ENCODE measurements at regions not wholly inside any gene's neighbourhood (a gene's known extent, or its start where the extent isn't known, plus 50 kb on each side); places are given as distances from the start of the nearest gene placed in this dataset.

GRCh38 chr2:16071039-16071864 lies 130.9 kb downstream of the MYCN start:
- no peak for ATAC-seq
- no peaks in the 10 kb centered on the region for H3K9me3 ChIP-seq
- no peak overlapping the region for H3K4me3 ChIP-seq
- H3K4me1 ChIP-seq: no peaks in the 10 kb centered on the region
- H3K36me3 ChIP-seq: no peaks in the 10 kb centered on the region
- H3K27ac ChIP-seq: peak overlapping the region in 1 of 4 donors; percentile 47
- no peaks in the 10 kb centered on the region for H3K27me3 ChIP-seq
- TF ChIP-seq EP300 (IDR thresholded peaks at IDR 0.05): no peak
- TF ChIP-seq POLR2A (IDR thresholded peaks at IDR 0.05): no peak
- TF ChIP-seq POLR2AphosphoS5 (IDR thresholded peaks at IDR 0.05): no peak
- no peak for TF ChIP-seq CTCF (IDR thresholded peaks at IDR 0.05)
- 94% methylated on average over 4 to 7 of the region's 14 CpGs for WGBS, 2 donors (ENCODE audit: low coverage in 1 of 2)

- Histone ChIP-seq H3K27ac (peak overlapping the region in 3 of 4 donors; percentile 32 to 47 (median 43)), H3K4me1 (no peaks in the 10 kb centered on the region), H3K36me3 (no peaks in the 10 kb centered on the region), H3K9me3 (no peaks in the 10 kb centered on the region), H3K4me3 (no peak overlapping the region), H3K27me3 (no peaks in the 10 kb centered on the region)
- ATAC-seq: no peak
- no peak for TF ChIP-seq POLR2AphosphoS5 (IDR thresholded peaks at IDR 0.05)
- WGBS, 2 donors (ENCODE audit: low coverage in 1 of 2): 25 to 100% methylated on average over 1 to 2 of the region's 6 CpGs
These were observed 130.3 kb downstream of the MYCN start for GRCh38 chr2:16070648-16070971.

- WGBS, 2 donors (ENCODE audit: low coverage in 1 of 2): 51 to 60% methylated on average over 2 to 8 of the region's 19 CpGs
- H3K27ac ChIP-seq: peak overlapping the region in 3 of 4 donors; percentile 32 to 47 (median 43)
- H3K4me3 ChIP-seq: no peak overlapping the region
- H3K9me3 ChIP-seq: no peaks in the 10 kb centered on the region
- no peaks in the 10 kb centered on the region for H3K4me1 ChIP-seq
- no peak for TF ChIP-seq POLR2A (IDR thresholded peaks at IDR 0.05)
- no peak for TF ChIP-seq EP300 (IDR thresholded peaks at IDR 0.05)
- TF ChIP-seq CTCF (IDR thresholded peaks at IDR 0.05): no peak
- TF ChIP-seq POLR2AphosphoS5 (IDR thresholded peaks at IDR 0.05): no peak
- no peak for ATAC-seq
- no peaks in the 10 kb centered on the region for H3K36me3 ChIP-seq
- no peaks in the 10 kb centered on the region for H3K27me3 ChIP-seq
These were observed 129.7 kb downstream of the MYCN start for GRCh38 chr2:16069933-16070647.

- Histone ChIP-seq H3K9me3 (no peaks in the 10 kb centered on the region), H3K27ac (no peak overlapping the region), H3K36me3 (no peaks in the 10 kb centered on the region), H3K4me1 (no peaks in the 10 kb centered on the region), H3K27me3 (no peaks in the 10 kb centered on the region), H3K4me3 (no peak overlapping the region)
- no peak for TF ChIP-seq CTCF (IDR thresholded peaks at IDR 0.05)
- TF ChIP-seq POLR2A (IDR thresholded peaks at IDR 0.05): no peak
- no peak for TF ChIP-seq POLR2AphosphoS5 (IDR thresholded peaks at IDR 0.05)
- TF ChIP-seq EP300 (IDR thresholded peaks at IDR 0.05): no peak
- WGBS, 2 donors (ENCODE audit: low coverage in 1 of 2): 80% methylated on average over 5 of the region's 8 CpGs; no CpG with 5 or more reads in 1 of the 2 donors
- ATAC-seq: no peak
These were observed 129.2 kb downstream of the MYCN start for GRCh38 chr2:16069663-16069932.

GRCh38 chr2:16068552-16068940 lies 128.2 kb downstream of the MYCN start:
- 100% methylated on average over 2 of the region's 3 CpGs; no CpG with 5 or more reads in 1 of the 2 donors for WGBS, 2 donors (ENCODE audit: low coverage in 1 of 2)
- H3K4me1 ChIP-seq: no peaks in the 10 kb centered on the region
- no peaks in the 10 kb centered on the region for H3K36me3 ChIP-seq
- no peaks in the 10 kb centered on the region for H3K9me3 ChIP-seq
- TF ChIP-seq EP300 (IDR thresholded peaks at IDR 0.05) (no peak), POLR2AphosphoS5 (IDR thresholded peaks at IDR 0.05) (no peak), CTCF (IDR thresholded peaks at IDR 0.05) (no peak), POLR2A (IDR thresholded peaks at IDR 0.05) (no peak)
- no peaks in the 10 kb centered on the region for H3K27me3 ChIP-seq
- H3K27ac ChIP-seq: no peak overlapping the region
- ATAC-seq: no peak
- no peak overlapping the region for H3K4me3 ChIP-seq

All from gastroesophageal sphincter (tissue), 4 donors.